Progenitor cell of endocrine pancreas (in vitro differentiated cells): ENCODE measurements at regions not wholly inside any gene's neighbourhood (a gene's known extent, or its start where the extent isn't known, plus 50 kb on each side); places are given as distances from the start of the nearest gene placed in this dataset.

Experiments
- DNase-seq: peaks from one replicate; pipeline ENCODE4 v3.0.0; 2021; ENCODE audit warnings: low spot score; ENCODE audit not compliant: unreplicated experiment
- H3K27ac Mint-ChIP-seq: 2 replicates; pipeline ENCODE4 v1.8.0; 2021; ENCODE audit warnings: mild to moderate bottlenecking, moderate library complexity, mixed read lengths
- H3K27me3 Mint-ChIP-seq: 2 replicates; pipeline ENCODE4 v1.8.0; 2021; ENCODE audit warnings: mixed read lengths
- H3K36me3 Mint-ChIP-seq: 2 replicates; pipeline ENCODE4 v1.8.0; 2022; ENCODE audit warnings: mixed read lengths; ENCODE audit not compliant: insufficient read depth
- H3K4me1 Mint-ChIP-seq: 2 replicates; pipeline ENCODE4 v1.8.0; 2021; ENCODE audit warnings: low read depth, mixed read lengths
- H3K4me3 Mint-ChIP-seq: 2 replicates; pipeline ENCODE4 v1.8.0; 2021; ENCODE audit warnings: low read depth, mild to moderate bottlenecking, moderate library complexity, mixed read lengths
- H3K9me3 Mint-ChIP-seq: 2 replicates; pipeline ENCODE4 v1.8.0; 2021; ENCODE audit warnings: low read depth, mixed read lengths
- CTCF ChIP-seq: fragments of 200-600 bp; sonication (generic); IDR thresholded peaks from one replicate; pipeline ENCODE4 v1.5.0; 2021; ENCODE audit warnings: antibody characterized with exemption, mild to moderate bottlenecking; ENCODE audit not compliant: unreplicated experiment

DNA sequence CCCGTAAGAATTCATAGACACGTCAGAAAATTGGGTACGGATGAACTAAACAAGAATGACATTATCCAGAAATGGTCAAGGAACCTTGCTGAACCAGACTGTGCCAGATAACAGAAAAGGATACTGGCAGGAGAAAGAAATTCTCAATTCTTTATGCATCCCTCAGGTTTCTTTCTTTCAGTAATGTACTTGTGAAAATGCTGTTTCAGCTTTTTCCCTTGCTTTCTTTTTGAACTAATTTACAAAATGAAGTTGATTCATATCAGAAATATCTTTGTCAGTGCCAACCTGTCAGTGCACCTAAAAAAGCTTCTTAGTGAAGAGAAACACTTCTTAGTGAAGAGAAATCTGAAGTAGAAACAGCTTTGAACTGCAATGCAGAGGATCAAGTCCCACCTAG lies 643.6 kb upstream of the RORB start:
- TF ChIP-seq CTCF = no peak
- Mint-ChIP-seq H3K4me1 (no peaks in the 10 kb centered on the region), H3K4me3 (no peak overlapping the region), H3K27ac (no peak overlapping the region), H3K9me3 (no peaks in the 10 kb centered on the region), H3K27me3 (no peaks in the 10 kb centered on the region), H3K36me3 (no peaks in the 10 kb centered on the region)
- DNase-seq = no peak

DNA sequence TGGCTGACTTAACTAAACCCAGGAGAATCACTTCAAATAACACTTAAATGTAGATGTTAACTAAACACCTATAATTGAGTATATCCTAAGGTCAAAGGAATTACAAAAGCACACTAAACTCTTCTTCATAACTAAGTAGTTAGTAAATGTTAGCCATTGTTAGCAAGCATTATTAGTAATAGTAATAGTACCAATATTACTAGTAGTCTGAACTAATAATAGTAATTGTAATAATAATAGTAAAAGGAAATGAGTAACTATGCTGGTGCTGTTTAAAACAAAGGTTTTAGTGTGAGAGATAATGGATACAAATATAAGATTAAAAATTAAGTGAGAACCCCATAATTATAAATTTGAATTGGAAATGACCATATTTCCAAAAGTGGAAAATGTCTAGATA lies 641.9 kb upstream of the RORB start:
- no peak overlapping the region for H3K27ac Mint-ChIP-seq
- no peak for TF ChIP-seq CTCF

GRCh38 chr9:73863924-73864323 lies 633.2 kb upstream of the RORB start:
- no peaks in the 10 kb centered on the region for H3K9me3 Mint-ChIP-seq
- H3K27ac Mint-ChIP-seq = no peak overlapping the region
- no peaks in the 10 kb centered on the region for H3K4me1 Mint-ChIP-seq
- no peak for TF ChIP-seq CTCF
- no peaks in the 10 kb centered on the region for H3K27me3 Mint-ChIP-seq
- H3K36me3 Mint-ChIP-seq = no peaks in the 10 kb centered on the region
- no peak for DNase-seq
- no peak overlapping the region for H3K4me3 Mint-ChIP-seq

More for the DNA sequence above, 641.9 kb upstream of the RORB start:
- Mint-ChIP-seq H3K27me3 (no peaks in the 10 kb centered on the region), H3K36me3 (no peaks in the 10 kb centered on the region), H3K4me1 (no peaks in the 10 kb centered on the region), H3K9me3 (no peaks in the 10 kb centered on the region), H3K4me3 (no peak overlapping the region)
- no peak for DNase-seq

GRCh38 chr9:73866451-73866850 lies 630.7 kb upstream of the RORB start:
- Mint-ChIP-seq H3K36me3 (no peaks in the 10 kb centered on the region), H3K4me3 (no peak overlapping the region), H3K4me1 (no peaks in the 10 kb centered on the region), H3K27ac (no peak overlapping the region), H3K27me3 (no peaks in the 10 kb centered on the region), H3K9me3 (no peaks in the 10 kb centered on the region)
- no peak for TF ChIP-seq CTCF
- DNase-seq = no peak

- H3K4me3 Mint-ChIP-seq = no peak overlapping the region
- no peaks in the 10 kb centered on the region for H3K9me3 Mint-ChIP-seq
- H3K4me1 Mint-ChIP-seq = no peaks in the 10 kb centered on the region
- H3K36me3 Mint-ChIP-seq = no peaks in the 10 kb centered on the region
- no peak for DNase-seq
- H3K27me3 Mint-ChIP-seq = no peaks in the 10 kb centered on the region
- TF ChIP-seq CTCF = no peak
- H3K27ac Mint-ChIP-seq = no peak overlapping the region
Measured at GRCh38 chr9:73869264-73869663, 627.9 kb upstream of the RORB start.
